Chondrocyte (in vitro differentiated cells): ENCODE measurements at regions not wholly inside any gene's neighbourhood (a gene's known extent, or its start where the extent isn't known, plus 50 kb on each side); places are given as distances from the start of the nearest gene placed in this dataset.
"Not testable (repeated sequence)": the region's sequence is repeated elsewhere in the genome, so short reads cannot be mapped to it uniquely, and the experiment has no call there.

Experiments used
- DNase-seq: peaks from one replicate; pipeline ENCODE4 v3.0.0; 2021; ENCODE audit warnings: mixed read lengths, low spot score
- H3K27ac Mint-ChIP-seq: one replicate; pipeline ENCODE4 v1.8.0; 2021; ENCODE audit warnings: mild to moderate bottlenecking, moderate library complexity, mixed read lengths; ENCODE audit not compliant: unreplicated experiment
- H3K27me3 Mint-ChIP-seq: 2 replicates; pipeline ENCODE4 v1.8.0; 2021; ENCODE audit warnings: low read depth, mixed read lengths
- H3K36me3 Mint-ChIP-seq: 2 replicates; pipeline ENCODE4 v1.8.0; 2021; ENCODE audit warnings: low read depth, mixed read lengths
- H3K4me1 Mint-ChIP-seq: 2 replicates; pipeline ENCODE4 v1.8.0; 2021; ENCODE audit warnings: low read depth, mild to moderate bottlenecking, mixed read lengths
- H3K4me3 Mint-ChIP-seq: one replicate; pipeline ENCODE4 v1.8.0; 2021; ENCODE audit warnings: mild to moderate bottlenecking, moderate library complexity, mixed read lengths; ENCODE audit not compliant: unreplicated experiment
- H3K9me3 Mint-ChIP-seq: 2 replicates; pipeline ENCODE4 v1.8.0; 2021; ENCODE audit warnings: low read depth, mixed read lengths
- CTCF ChIP-seq: fragments of 200-600 bp; sonication (generic); IDR thresholded peaks from 2 replicates; pipeline ENCODE4 v1.5.0; 2021; ENCODE audit warnings: antibody characterized with exemption, mild to moderate bottlenecking, moderate library complexity

GRCh38 chr19:56912401-56913112 lies 72.0 kb upstream of the PEG3 start:
- H3K4me1 Mint-ChIP-seq, result no peaks in the 10 kb centered on the region
- peaks cover 4% of the 10 kb centered on the region for H3K36me3 Mint-ChIP-seq
- H3K27ac Mint-ChIP-seq, result no peak overlapping the region
- TF ChIP-seq CTCF, result no peak
- DNase-seq, result no peak
- no peak overlapping the region for H3K4me3 Mint-ChIP-seq
- no peaks in the 10 kb centered on the region for H3K27me3 Mint-ChIP-seq
- H3K9me3 Mint-ChIP-seq, result peaks cover 60% of the 10 kb centered on the region

GRCh38 chr19:56913113-56913455 lies 72.6 kb upstream of the PEG3 start:
- H3K36me3 Mint-ChIP-seq, H3K4me3 Mint-ChIP-seq, H3K27ac Mint-ChIP-seq, H3K27me3 Mint-ChIP-seq, H3K4me1 Mint-ChIP-seq, DNase-seq: not testable (repeated sequence)
- peaks cover 55% of the 10 kb centered on the region for H3K9me3 Mint-ChIP-seq

GRCh38 chr19:56916528-56916927 lies 76.0 kb upstream of the PEG3 start:
- Mint-ChIP-seq H3K4me1 (no peaks in the 10 kb centered on the region), H3K4me3 (no peak overlapping the region), H3K27me3 (no peaks in the 10 kb centered on the region), H3K9me3 (peaks cover 60% of the 10 kb centered on the region), H3K36me3 (peaks cover 4% of the 10 kb centered on the region), H3K27ac (no peak overlapping the region)
- DNase-seq, result no peak
- TF ChIP-seq CTCF, result no peak

GRCh38 chr19:56917529-56917928 lies 77.0 kb upstream of the PEG3 start:
- H3K9me3 Mint-ChIP-seq, result peaks cover 52% of the 10 kb centered on the region
- no peak for TF ChIP-seq CTCF

GRCh38 chr19:56917998-56918397 lies 77.5 kb upstream of the PEG3 start:
- Mint-ChIP-seq H3K27ac (no peak overlapping the region), H3K9me3 (peaks cover 50% of the 10 kb centered on the region), H3K4me3 (no peak overlapping the region), H3K36me3 (peaks cover 4% of the 10 kb centered on the region), H3K4me1 (no peaks in the 10 kb centered on the region), H3K27me3 (no peaks in the 10 kb centered on the region)
- no peak for TF ChIP-seq CTCF
- DNase-seq, result no peak

More at GRCh38 chr19:56917529-56917928, 77.0 kb upstream of the PEG3 start:
- Mint-ChIP-seq H3K27me3 (no peaks in the 10 kb centered on the region), H3K4me3 (no peak overlapping the region), H3K36me3 (peaks cover 4% of the 10 kb centered on the region), H3K27ac (no peak overlapping the region), H3K4me1 (no peaks in the 10 kb centered on the region)
- no peak for DNase-seq

GRCh38 chr19:56918682-56919307 lies 78.3 kb upstream of the PEG3 start:
- TF ChIP-seq CTCF, result no peak
- H3K36me3 Mint-ChIP-seq, result peaks cover 4% of the 10 kb centered on the region
- H3K4me1 Mint-ChIP-seq, result no peaks in the 10 kb centered on the region
- no peak for DNase-seq
- H3K27me3 Mint-ChIP-seq, result no peaks in the 10 kb centered on the region
- no peak overlapping the region for H3K4me3 Mint-ChIP-seq
- peaks cover 57% of the 10 kb centered on the region for H3K9me3 Mint-ChIP-seq
- no peak overlapping the region for H3K27ac Mint-ChIP-seq
